D721Med (cell line): ENCODE measurements at regions not wholly inside any gene's neighbourhood (a gene's known extent, or its start where the extent isn't known, plus 50 kb on each side); places are given as distances from the start of the nearest gene placed in this dataset.

Source experiments
- DNase-seq: peaks from one replicate; pipeline ENCODE4 v3.0.0; 2011; ENCODE audit warnings: low spot score; ENCODE audit not compliant: insufficient read length
- FAIRE-seq: peaks from 2 replicates; lab custom pipeline; 2011; peaks lifted over from hg19 to GRCh38; lab: Jason Lieb, UNC
- TF ChIP-seq, protein P1 (sequence below): IDR thresholded peaks from 2 replicates; pipeline ENCODE4 v1.5.1; 2012; ENCODE audit warnings: mild to moderate bottlenecking, control low read depth; ENCODE audit not compliant: insufficient read depth; ENCODE audit errors: missing control alignments

DNA sequence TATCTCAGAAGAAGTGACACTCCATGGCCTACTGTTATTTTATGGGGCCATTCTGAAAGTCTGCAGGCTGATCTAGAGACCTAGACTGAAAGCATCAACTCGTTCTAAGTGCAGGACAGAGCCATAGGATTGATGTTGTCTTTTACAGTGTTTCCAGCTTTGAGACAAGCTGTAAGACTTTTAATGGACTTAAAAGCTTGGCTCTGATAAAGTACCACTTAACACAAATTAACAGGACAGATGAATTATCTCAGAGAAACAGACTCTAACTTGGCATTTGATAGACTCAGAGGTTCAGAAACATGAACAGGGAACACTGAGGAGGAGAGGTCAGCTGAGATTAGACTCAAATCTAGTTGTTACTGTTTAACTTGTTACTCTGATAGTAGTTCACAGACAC lies 203.2 kb downstream of the TLR4 start:
- FAIRE-seq (peak; percentile 51), DNase-seq (no peak)
- TF ChIP-seq, protein P1, sequence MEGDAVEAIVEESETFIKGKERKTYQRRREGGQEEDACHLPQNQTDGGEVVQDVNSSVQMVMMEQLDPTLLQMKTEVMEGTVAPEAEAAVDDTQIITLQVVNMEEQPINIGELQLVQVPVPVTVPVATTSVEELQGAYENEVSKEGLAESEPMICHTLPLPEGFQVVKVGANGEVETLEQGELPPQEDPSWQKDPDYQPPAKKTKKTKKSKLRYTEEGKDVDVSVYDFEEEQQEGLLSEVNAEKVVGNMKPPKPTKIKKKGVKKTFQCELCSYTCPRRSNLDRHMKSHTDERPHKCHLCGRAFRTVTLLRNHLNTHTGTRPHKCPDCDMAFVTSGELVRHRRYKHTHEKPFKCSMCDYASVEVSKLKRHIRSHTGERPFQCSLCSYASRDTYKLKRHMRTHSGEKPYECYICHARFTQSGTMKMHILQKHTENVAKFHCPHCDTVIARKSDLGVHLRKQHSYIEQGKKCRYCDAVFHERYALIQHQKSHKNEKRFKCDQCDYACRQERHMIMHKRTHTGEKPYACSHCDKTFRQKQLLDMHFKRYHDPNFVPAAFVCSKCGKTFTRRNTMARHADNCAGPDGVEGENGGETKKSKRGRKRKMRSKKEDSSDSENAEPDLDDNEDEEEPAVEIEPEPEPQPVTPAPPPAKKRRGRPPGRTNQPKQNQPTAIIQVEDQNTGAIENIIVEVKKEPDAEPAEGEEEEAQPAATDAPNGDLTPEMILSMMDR: no peak

DNA sequence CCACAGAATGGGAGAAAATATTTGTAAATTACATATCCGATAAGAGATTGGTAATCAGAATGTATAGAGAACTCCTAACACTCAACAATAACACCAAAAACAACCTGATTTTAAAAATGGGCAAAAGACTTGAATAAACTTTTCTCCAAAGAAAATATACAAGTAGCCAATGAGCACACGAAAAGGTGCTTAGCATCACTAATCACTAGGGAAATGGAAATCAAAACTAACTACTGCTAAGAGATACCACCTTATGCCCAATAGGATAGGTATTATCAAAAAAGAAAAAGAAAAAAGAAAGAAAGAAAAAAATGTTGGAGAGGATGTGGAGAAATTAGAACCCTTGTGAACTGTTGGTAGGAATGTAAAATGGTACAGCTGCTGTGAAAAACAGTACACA lies 212.1 kb downstream of the TLR4 start:
- TF ChIP-seq, protein P1: no peak
- FAIRE-seq (no peak), DNase-seq (no peak)

DNA sequence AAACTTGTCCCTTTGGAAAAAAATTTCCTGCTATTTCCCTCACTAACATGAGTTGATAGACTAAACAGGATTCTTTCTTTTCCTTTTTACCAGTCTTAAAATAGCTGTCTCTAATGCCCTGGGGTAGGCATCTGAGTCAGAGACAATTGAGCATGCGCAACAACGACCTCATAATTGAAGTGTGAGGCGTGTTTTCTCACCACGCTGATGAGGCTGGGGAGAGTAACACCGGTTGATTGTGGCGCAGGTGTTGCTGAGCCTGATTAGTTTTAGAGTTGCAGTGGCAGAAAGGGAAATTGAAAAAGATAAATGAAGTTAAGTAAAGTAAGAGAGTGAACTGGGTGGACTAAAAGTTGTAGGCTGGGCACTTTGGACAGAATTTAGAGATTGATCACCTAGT lies 213.7 kb downstream of the TLR4 start:
- TF ChIP-seq, protein P1: no peak
- no peak for DNase-seq
- no peak for FAIRE-seq

DNA sequence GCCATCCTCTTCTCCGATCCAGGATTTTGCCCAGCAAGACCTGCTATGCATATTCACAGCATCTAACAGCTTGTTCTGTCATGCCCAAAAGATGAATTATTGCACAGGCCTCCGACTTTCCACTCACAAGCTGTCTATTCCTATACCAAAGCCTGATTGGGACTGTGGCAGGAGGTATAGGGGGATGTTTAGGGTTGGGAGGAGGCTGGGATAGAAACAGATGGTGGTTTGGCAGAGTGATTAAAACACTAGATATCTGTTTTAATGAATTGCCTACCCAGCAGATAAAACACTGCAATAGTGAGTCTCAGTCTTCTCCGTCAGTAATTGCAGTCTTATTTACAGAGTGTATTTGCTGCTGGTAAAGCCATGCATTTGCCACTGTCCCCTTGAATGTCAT lies 215.3 kb downstream of the TLR4 start:
- TF ChIP-seq, protein P1: no peak
- no peak for DNase-seq
- FAIRE-seq: no peak

DNA sequence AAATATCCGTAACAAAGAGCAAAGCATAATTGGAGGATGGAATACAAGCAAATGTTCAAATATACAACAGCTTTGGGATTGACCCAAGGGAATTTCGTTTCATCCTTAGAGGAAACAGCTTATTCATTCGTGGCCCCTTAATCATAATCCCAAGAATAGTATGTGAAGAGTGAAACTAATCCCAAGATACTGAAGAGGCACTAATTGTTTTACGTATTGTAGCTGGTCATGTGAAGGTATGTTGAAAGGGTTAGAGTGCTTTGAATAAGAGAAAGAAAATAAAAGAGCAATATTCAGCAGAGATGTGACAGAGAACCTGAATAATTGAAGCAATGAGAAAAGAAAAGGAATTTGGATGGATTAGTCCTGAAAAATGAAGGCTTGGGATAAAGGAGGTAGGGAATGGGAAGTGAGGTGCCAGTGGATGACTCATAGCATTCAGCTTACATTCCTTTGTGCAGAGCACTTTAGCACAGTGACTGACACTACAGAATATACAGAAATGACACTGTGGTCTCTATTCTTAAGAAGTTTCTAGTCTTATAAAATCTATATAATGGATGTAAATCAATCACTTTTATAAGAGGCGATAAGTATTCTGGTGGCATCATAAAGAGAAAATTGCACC lies 221.9 kb downstream of the TLR4 start:
- FAIRE-seq (peak; percentile 11), DNase-seq (no peak)
- TF ChIP-seq, protein P1: no peak

DNA sequence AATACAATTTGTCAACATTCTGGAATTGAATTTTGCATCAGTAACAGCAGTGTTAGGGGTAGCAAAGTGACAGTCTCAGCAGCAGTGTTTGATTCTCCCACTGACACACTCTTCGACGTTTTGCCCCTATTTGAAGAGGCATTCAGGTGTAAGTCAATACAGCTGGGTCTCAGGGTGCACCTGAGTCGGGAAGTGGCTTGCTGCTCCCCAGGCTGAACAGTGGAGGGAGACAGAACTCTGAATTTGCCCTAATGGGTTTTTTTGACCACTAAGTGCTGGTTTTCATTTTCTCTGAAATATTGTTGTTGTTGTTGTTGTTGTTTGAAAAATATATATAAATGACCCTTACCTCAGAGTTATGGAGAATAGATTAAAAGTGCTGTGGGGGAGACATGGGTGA lies 223.2 kb downstream of the TLR4 start:
- FAIRE-seq: no peak

DNA sequence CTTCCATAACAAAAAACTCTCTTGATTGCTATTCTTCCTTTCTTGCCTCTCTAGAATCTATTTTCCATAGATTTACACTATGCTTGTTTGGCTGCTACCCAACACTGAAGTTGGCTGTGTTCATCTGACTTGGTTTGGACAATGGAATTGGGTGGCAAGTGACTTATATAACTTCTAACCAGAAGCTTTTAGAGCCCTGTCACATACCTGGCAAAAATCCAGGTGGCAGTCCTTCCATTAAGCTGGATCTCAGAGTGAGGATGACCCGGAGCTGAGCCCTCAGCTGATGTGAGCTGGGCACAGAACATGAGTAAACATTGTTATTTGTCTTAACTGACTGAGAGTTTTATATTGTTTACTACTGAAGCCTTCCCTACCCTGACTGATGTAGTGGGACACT lies 225.7 kb downstream of the TLR4 start:
- FAIRE-seq (no peak), DNase-seq (no peak)
- TF ChIP-seq, protein P1: no peak

More for the DNA sequence above, 223.2 kb downstream of the TLR4 start:
- no peak for DNase-seq
- TF ChIP-seq, protein P1: peak; percentile 5
